H1 (cell line): ENCODE measurements at regions not wholly inside any gene's neighbourhood (a gene's known extent, or its start where the extent isn't known, plus 50 kb on each side); places are given as distances from the start of the nearest gene placed in this dataset.

ENCODE experiments used
- CTCF ChIA-PET: fragments of 300-600 bp; sonication (Branson Sonifier 250); formaldehyde crosslinking; loops from one replicate; lab custom pipeline; 2021; ENCODE audit not compliant: partially characterized antibody; lab: Charles Lee
- POLR2A ChIA-PET: fragments of 300-600 bp; sonication (Branson Sonifier 250); formaldehyde crosslinking; loops from one replicate; lab custom pipeline; 2021; ENCODE audit warnings: inconsistent platforms; ENCODE audit not compliant: partially characterized antibody; lab: Charles Lee
- DNase-seq, 2 experiments: peaks; one replicate each; pipeline versions ENCODE4 v3.0.0 to v3.0.0-alpha.2; 2010 to 2022; ENCODE audit warnings: low spot score in 2 of 2, low read depth in 1 of 2, mixed read lengths in 1 of 2
- FAIRE-seq: peaks from 2 replicates; lab custom pipeline; 2011; peaks lifted over from hg19 to GRCh38; lab: Jason Lieb, UNC
- H2AFZ ChIP-seq: 2 replicates; pipeline ENCODE4 v1.8.1; 2012; ENCODE audit warnings: low read length, inconsistent platforms
- H2AK5ac ChIP-seq: 2 replicates; pipeline ENCODE4 v1.6.1; 2013; ENCODE audit warnings: low read depth, low read length
- H2BK120ac ChIP-seq: replicated peaks from 2 replicates; pipeline ENCODE3; 2013; ENCODE audit warnings: low read depth, low read length, inconsistent platforms
- H2BK12ac ChIP-seq: 2 replicates; pipeline ENCODE4 v1.6.1; 2013; ENCODE audit warnings: low read depth, low read length
- H2BK15ac ChIP-seq: 2 replicates; pipeline ENCODE4 v1.6.1; 2013; ENCODE audit warnings: low read length
- H2BK20ac ChIP-seq: 2 replicates; pipeline ENCODE4 v1.6.1; 2013; ENCODE audit warnings: low read length
- H2BK5ac ChIP-seq: 2 replicates; pipeline ENCODE4 v1.6.1; 2013; ENCODE audit warnings: low read depth, low read length
- H3K14ac ChIP-seq: 2 replicates; pipeline ENCODE4 v1.6.1; 2013; ENCODE audit warnings: inconsistent platforms; ENCODE audit not compliant: insufficient read length
- H3K18ac ChIP-seq: 2 replicates; pipeline ENCODE4 v1.6.1; 2013; ENCODE audit warnings: low read length; ENCODE audit errors: extremely low read depth
- H3K23ac ChIP-seq: 2 replicates; pipeline ENCODE4 v1.6.1; 2013; ENCODE audit warnings: inconsistent platforms; ENCODE audit not compliant: insufficient read length
- H3K23me2 ChIP-seq: 2 replicates; pipeline ENCODE4 v1.6.1; 2013; ENCODE audit warnings: low read depth, low read length
- H3K27ac ChIP-seq: 2 replicates; pipeline ENCODE4 v1.6.1; 2011; ENCODE audit warnings: low read depth, low read length, inconsistent platforms
- H3K27me3 ChIP-seq, 4 experiments: replicated peaks in 1 of 4; 1 replicate in 1 of 4; 2 replicates in 3 of 4; pipeline versions ENCODE4 v1.6.1 to v1.8.1; 2011 to 2013; ENCODE audit warnings: low read length in 3 of 4, mild to moderate bottlenecking in 3 of 4, inconsistent platforms in 2 of 4, mixed read lengths in 2 of 4, moderate library complexity in 1 of 4; ENCODE audit not compliant: control insufficient read depth in 3 of 4, insufficient read depth in 3 of 4; ENCODE audit errors: extremely low read depth in 1 of 4
- H3K36me3 ChIP-seq, 4 experiments: 2 replicates each; pipeline versions ENCODE4 v1.6.1 to v1.8.1; 2011 to 2013; ENCODE audit warnings: mild to moderate bottlenecking in 4 of 4, low read length in 3 of 4, moderate library complexity in 2 of 4, control low read depth in 1 of 4, inconsistent platforms in 1 of 4; ENCODE audit not compliant: insufficient read depth in 4 of 4, control insufficient read depth in 2 of 4
- H3K4ac ChIP-seq: replicated peaks from 2 replicates; pipeline ENCODE3; 2013; ENCODE audit warnings: low read length, low read depth, mixed read lengths, inconsistent platforms; ENCODE audit not compliant: insufficient read length
- H3K4me1 ChIP-seq, 4 experiments: replicated peaks in 1 of 4; 1 replicate in 1 of 4; 2 replicates in 3 of 4; pipeline versions ENCODE4 v1.6.1 to v1.8.1; 2011 to 2013; ENCODE audit warnings: low read length in 3 of 4, inconsistent platforms in 2 of 4, mixed read lengths in 1 of 4; ENCODE audit not compliant: insufficient read depth in 4 of 4, control insufficient read depth in 3 of 4
- H3K4me2 ChIP-seq, 2 experiments: 2 replicates each; pipeline versions ENCODE4 v1.6.1 to v1.8.1; 2011 to 2013; ENCODE audit warnings: low read depth in 2 of 2, low read length in 2 of 2, control low read depth in 1 of 2, inconsistent platforms in 1 of 2, mild to moderate bottlenecking in 1 of 2; ENCODE audit not compliant: insufficient read depth in 1 of 2
- H3K4me3 ChIP-seq, 4 experiments: fragments of 200-600, 300-600 bp in 1 of 4; sonication (generic), shearing (Covaris generic), sonication (Bioruptor Twin) in 1 of 4; 2 replicates each; pipeline versions ENCODE4 v1.5.1 to v1.8.1; 2011 to 2016; ENCODE audit warnings: low read length in 4 of 4, low read depth in 3 of 4, control low read depth in 2 of 4, inconsistent platforms in 2 of 4, mild to moderate bottlenecking in 2 of 4, mixed read lengths in 1 of 4, moderate library complexity in 1 of 4; ENCODE audit not compliant: insufficient read depth in 2 of 4; ENCODE audit errors: extremely low read depth in 1 of 4
- H3K56ac ChIP-seq: replicated peaks from 2 replicates; pipeline ENCODE3; 2013; ENCODE audit warnings: low read depth, mild to moderate bottlenecking, mixed read lengths, low read length, inconsistent platforms; ENCODE audit not compliant: insufficient read length
- H3K79me1 ChIP-seq: 2 replicates; pipeline ENCODE4 v1.6.1; 2013; ENCODE audit warnings: low read depth, low read length, control low read depth
- H3K79me2 ChIP-seq, 2 experiments: 2 replicates each; pipeline versions ENCODE4 v1.6.1 to v1.8.1; 2012 to 2013; ENCODE audit warnings: low read length in 2 of 2, mild to moderate bottlenecking in 2 of 2, inconsistent platforms in 1 of 2; ENCODE audit not compliant: insufficient read depth in 2 of 2, control insufficient read depth in 1 of 2
- H3K9ac ChIP-seq, 4 experiments: replicated peaks in 1 of 4; 1 replicate in 1 of 4; 2 replicates in 3 of 4; pipeline versions ENCODE4 v1.6.1 to v1.8.1; 2011 to 2013; ENCODE audit warnings: low read depth in 3 of 4, low read length in 3 of 4, control low read depth in 2 of 4, mild to moderate bottlenecking in 2 of 4, moderate library complexity in 2 of 4, inconsistent platforms in 1 of 4; ENCODE audit errors: extremely low read depth in 1 of 4
- H3K9me3 ChIP-seq, 2 experiments: 2 replicates each; pipeline versions ENCODE4 v1.6.1 to v1.8.1; 2012 to 2013; ENCODE audit warnings: mild to moderate bottlenecking in 2 of 2, moderate library complexity in 2 of 2, control low read depth in 1 of 2, inconsistent platforms in 1 of 2, low read depth in 1 of 2, low read length in 1 of 2, mixed read lengths in 1 of 2; ENCODE audit not compliant: insufficient read depth in 2 of 2
- H4K20me1 ChIP-seq, 2 experiments: replicated peaks in 1 of 2; 2 replicates each; pipeline versions ENCODE3 to v1.8.1; 2011 to 2013; ENCODE audit warnings: inconsistent platforms in 2 of 2, low read length in 2 of 2, mild to moderate bottlenecking in 1 of 2; ENCODE audit not compliant: insufficient read depth in 2 of 2, control insufficient read depth in 1 of 2
- H4K5ac ChIP-seq: 2 replicates; pipeline ENCODE4 v1.6.1; 2013; ENCODE audit warnings: low read length, low read depth, mixed read lengths, inconsistent platforms; ENCODE audit not compliant: insufficient read length
- H4K8ac ChIP-seq: 2 replicates; pipeline ENCODE4 v1.8.0; 2013; ENCODE audit warnings: mild to moderate bottlenecking, moderate library complexity, low read length, inconsistent platforms; ENCODE audit not compliant: insufficient read depth; ENCODE audit errors: extremely low read depth
- H4K91ac ChIP-seq: replicated peaks from 2 replicates; pipeline ENCODE3; 2013; ENCODE audit warnings: low read length, mixed read lengths, inconsistent platforms; ENCODE audit not compliant: insufficient read length
- BACH1 ChIP-seq: IDR thresholded peaks from 2 replicates; pipeline ENCODE4 v1.6.1; 2012; ENCODE audit warnings: low read length, improper control_type of control experiment
- CEBPB ChIP-seq: IDR thresholded peaks from 2 replicates; pipeline ENCODE4 v1.6.1; 2012; ENCODE audit warnings: low read depth, low read length
- CHD2 ChIP-seq: IDR thresholded peaks from 2 replicates; pipeline ENCODE4 v1.6.1; 2012; ENCODE audit warnings: low read length, improper control_type of control experiment
- HDAC2 ChIP-seq, 2 experiments: fragments of 300-600 bp in 1 of 2; sonication (generic) in 1 of 2; IDR thresholded peaks; 2 replicates each; pipeline ENCODE4 v1.6.1; 2011 to 2012; ENCODE audit warnings: low read depth in 2 of 2, low read length in 2 of 2, mild to moderate bottlenecking in 2 of 2, moderate library complexity in 2 of 2, borderline replicate concordance in 1 of 2, inconsistent platforms in 1 of 2
- MAFK ChIP-seq: IDR thresholded peaks from 2 replicates; pipeline ENCODE4 v1.6.1; 2012; ENCODE audit warnings: low read depth, mild to moderate bottlenecking, improper control_type of control experiment, low read length
- RAD21 ChIP-seq, 2 experiments: IDR thresholded peaks in 1 of 2; conservative IDR thresholded peaks in 1 of 2; 2 replicates each; pipeline ENCODE4 v1.6.1; 2011; ENCODE audit warnings: low read depth in 2 of 2, low read length in 2 of 2, improper control_type of control experiment in 1 of 2, inconsistent platforms in 1 of 2, mild to moderate bottlenecking in 1 of 2, moderate library complexity in 1 of 2
- SIX5 ChIP-seq: IDR thresholded peaks from 2 replicates; pipeline ENCODE4 v1.6.1; 2011; ENCODE audit warnings: mild to moderate bottlenecking, low read depth, low read length
- SP1 ChIP-seq: IDR thresholded peaks from 2 replicates; pipeline ENCODE4 v1.6.1; 2011; ENCODE audit warnings: low read depth, low read length
- SUZ12 ChIP-seq: fragments of 200-600 bp; sonication (generic); IDR thresholded peaks from 2 replicates; pipeline ENCODE4 v1.6.1; 2012; ENCODE audit warnings: mild to moderate bottlenecking, inconsistent platforms, low read length, moderate library complexity, mixed read lengths
- TAF7 ChIP-seq: optimal IDR thresholded peaks from 2 replicates; pipeline ENCODE3; 2011; ENCODE audit warnings: low read depth, mild to moderate bottlenecking, inconsistent platforms, low read length, moderate library complexity, borderline replicate concordance
- TEAD4 ChIP-seq: IDR thresholded peaks from 2 replicates; pipeline ENCODE4 v1.6.1; 2012; ENCODE audit warnings: low read depth, low read length, inconsistent platforms, mixed read lengths
- ZNF274 ChIP-seq: IDR thresholded peaks from 2 replicates; pipeline ENCODE4 v1.7.0; 2012; ENCODE audit warnings: low read length, borderline replicate concordance; ENCODE audit errors: extremely low read depth
- WGBS, 2 experiments: shearing (Covaris generic) in 1 of 2; methylation state at CpG; one replicate each; pipeline versions ENCODE4 v1.1.6 to v1.1.7; 2013 to 2015; ENCODE audit warnings: low lambda C conversion rate in 2 of 2, mixed read lengths in 2 of 2, inconsistent platforms in 1 of 2, low coverage in 1 of 2, missing lambda C conversion rate in 1 of 2; ENCODE audit not compliant: insufficient replicate concordance in 2 of 2, insufficient coverage in 1 of 2, insufficient read length in 1 of 2; ENCODE audit errors: extremely low coverage in 1 of 2, missing lambda C conversion rate in 1 of 2; 5-methylcytosine and 5-hydroxymethylcytosine counted together
- TF ChIP-seq, protein P1 (sequence below): IDR thresholded peaks from 2 replicates; pipeline ENCODE4 v1.6.1; 2011; ENCODE audit warnings: low read length, improper control_type of control experiment

DNA sequence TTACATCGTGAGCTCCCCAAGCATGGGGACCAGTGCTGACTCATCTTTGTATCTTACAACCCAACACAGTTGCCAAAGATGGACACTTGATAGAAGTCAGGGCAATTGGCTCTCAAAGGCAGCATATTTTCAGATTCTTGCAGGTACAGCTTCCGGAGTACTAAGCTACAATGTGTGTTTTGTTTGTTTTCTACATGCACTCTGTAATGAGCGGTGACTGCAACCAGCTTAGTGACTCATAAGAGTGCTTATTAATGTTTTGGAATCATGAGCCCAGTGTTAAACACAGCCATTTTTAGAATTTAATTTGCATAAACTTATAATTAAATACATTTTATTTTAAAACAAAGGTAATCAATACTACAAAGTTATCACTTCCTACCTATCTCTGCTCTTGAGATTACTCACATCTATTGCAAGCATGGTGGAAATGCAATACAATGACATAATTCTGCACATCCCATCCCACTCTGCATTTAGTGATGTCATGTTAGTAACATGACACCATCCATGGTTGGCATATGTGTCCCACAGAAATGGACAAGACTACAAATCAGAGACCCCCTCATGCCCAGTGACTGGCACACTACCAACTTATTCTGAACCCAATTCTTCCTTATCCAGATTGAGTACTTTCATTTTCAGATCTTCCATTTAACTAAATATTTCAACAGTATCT lies 399.8 kb upstream of the ST6GAL2 start:
- no peaks in the 10 kb centered on the region for H3K9me3 ChIP-seq
- no peak overlapping the region for H3K18ac ChIP-seq
- H2AK5ac ChIP-seq = no peak overlapping the region
- no peak for DNase-seq
- H3K27me3 ChIP-seq = no peaks in the 10 kb centered on the region
- H3K27ac ChIP-seq = no peak overlapping the region
- H2AFZ ChIP-seq = no peak overlapping the region
- ChIA-PET CTCF (interaction anchor here (0.9 kb wide), 1 partner anchor 22 kb away, joined by 3 read pairs; no protein-coding TSS in a partner anchor), POLR2A (no interaction called here)
- H3K14ac ChIP-seq = no peak overlapping the region
- no peak for FAIRE-seq
- H3K4ac ChIP-seq = no peak overlapping the region
- H4K8ac ChIP-seq = no peak overlapping the region
- H3K23ac ChIP-seq = no peak overlapping the region
- H3K79me2 ChIP-seq = no peaks in the 10 kb centered on the region
- H3K79me1 ChIP-seq = no peaks in the 10 kb centered on the region
- H4K5ac ChIP-seq = no peak overlapping the region
- no peak overlapping the region for H2BK20ac ChIP-seq
- H3K4me2 ChIP-seq = no peak overlapping the region
- no peak overlapping the region for H3K4me3 ChIP-seq
- H3K56ac ChIP-seq = no peak overlapping the region
- H3K36me3 ChIP-seq = no peaks in the 10 kb centered on the region
- WGBS, 2 experiments = 92% methylated on average over 3 of the region's 3 CpGs; no CpG with 5 or more reads in 1 of the 2 experiments
- no peak overlapping the region for H2BK5ac ChIP-seq
- H2BK120ac ChIP-seq = no peak overlapping the region
- no peaks in the 10 kb centered on the region for H3K4me1 ChIP-seq
- no peak overlapping the region for H3K9ac ChIP-seq
- H2BK12ac ChIP-seq = no peak overlapping the region
- H4K20me1 ChIP-seq = no peaks in the 10 kb centered on the region
- no peak overlapping the region for H2BK15ac ChIP-seq
- H4K91ac ChIP-seq = no peak overlapping the region
- peaks cover 2% of the 10 kb centered on the region; the same call in 1 of the 2 replicates for H3K23me2 ChIP-seq
- TF ChIP-seq SUZ12 (no peak), TAF7 (no peak), CEBPB (no peak), HDAC2 (IDR thresholded peaks at IDR 0.05; ENCODE audit: borderline replicate concordance in 1 of 2, low read depth in 2 of 2, low read length in 2 of 2) (no peak), SIX5 (no peak), MAFK (no peak), BACH1 (no peak), TEAD4 (no peak), ZNF274 (no peak), SP1 (no peak), RAD21 (IDR thresholded peaks at IDR 0.05 in 1 of 2, conservative IDR thresholded peaks at IDR 0.05 in 1 of 2; ENCODE audit: low read depth in 2 of 2, low read length in 2 of 2) (no peak), CHD2 (no peak)
- TF ChIP-seq, protein P1, sequence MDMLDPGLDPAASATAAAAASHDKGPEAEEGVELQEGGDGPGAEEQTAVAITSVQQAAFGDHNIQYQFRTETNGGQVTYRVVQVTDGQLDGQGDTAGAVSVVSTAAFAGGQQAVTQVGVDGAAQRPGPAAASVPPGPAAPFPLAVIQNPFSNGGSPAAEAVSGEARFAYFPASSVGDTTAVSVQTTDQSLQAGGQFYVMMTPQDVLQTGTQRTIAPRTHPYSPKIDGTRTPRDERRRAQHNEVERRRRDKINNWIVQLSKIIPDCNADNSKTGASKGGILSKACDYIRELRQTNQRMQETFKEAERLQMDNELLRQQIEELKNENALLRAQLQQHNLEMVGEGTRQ = no peak
